SK-N-SH treated with all-trans-retinoic acid at 6 μM for 48 hours (cell line): ENCODE measurements at regions not wholly inside any gene's neighbourhood (a gene's known extent, or its start where the extent isn't known, plus 50 kb on each side); places are given as distances from the start of the nearest gene placed in this dataset.

Source experiments
- ARNTL ChIP-seq: fragments of 450-650 bp; formaldehyde crosslinking; IDR thresholded peaks from 2 replicates; pipeline ENCODE4 v1.5.0; 2020; ENCODE audit warnings: low read depth, mild to moderate bottlenecking, moderate library complexity, borderline replicate concordance
- CREB5 ChIP-seq: fragments of 250-450 bp; sonication (Bioruptor Pico); IDR thresholded peaks from 2 replicates; pipeline ENCODE4 v1.5.1; 2020; ENCODE audit warnings: low read depth, mild to moderate bottlenecking, moderate library complexity
- ESRRG ChIP-seq: fragments of 250-450 bp; sonication (Bioruptor Pico); IDR thresholded peaks from 2 replicates; pipeline ENCODE4 v1.6.1; 2021; ENCODE audit warnings: mild to moderate bottlenecking
- PATZ1 ChIP-seq: fragments of 250-450 bp; sonication (Bioruptor Pico); IDR thresholded peaks from 2 replicates; pipeline ENCODE4 v1.8.0; 2020; ENCODE audit warnings: mild to moderate bottlenecking, moderate library complexity, borderline replicate concordance
- PPARA ChIP-seq: fragments of 250-450 bp; sonication (Bioruptor Pico); IDR thresholded peaks from 2 replicates; pipeline ENCODE4 v1.5.0; 2020; ENCODE audit warnings: mild to moderate bottlenecking, borderline replicate concordance
- RARB ChIP-seq: fragments of 250-450 bp; sonication (Bioruptor Pico); IDR thresholded peaks from 2 replicates; pipeline ENCODE4 v1.8.0; 2021; ENCODE audit warnings: mild to moderate bottlenecking, moderate library complexity
- SNAI2 ChIP-seq: fragments of 250-450 bp; sonication (Bioruptor Pico); IDR thresholded peaks from 2 replicates; pipeline ENCODE4 v1.5.0; 2020; ENCODE audit warnings: mild to moderate bottlenecking, moderate library complexity
- ZNF70 ChIP-seq: fragments of 450-650 bp; formaldehyde crosslinking; IDR thresholded peaks from 2 replicates; pipeline ENCODE4 v1.5.0; 2020; ENCODE audit warnings: mild to moderate bottlenecking, moderate library complexity
- ZNF8 ChIP-seq: fragments of 450-650 bp; formaldehyde crosslinking; IDR thresholded peaks from 2 replicates; pipeline ENCODE4 v1.5.0; 2020; ENCODE audit warnings: mild to moderate bottlenecking, moderate library complexity

- TF ChIP-seq PPARA (CRISPR knock-in tag) = no peak
- no peak for TF ChIP-seq CREB5 (CRISPR knock-in tag)
- TF ChIP-seq ESRRG = no peak
- TF ChIP-seq ZNF70 (CRISPR knock-in tag) = no peak
- TF ChIP-seq RARB = no peak
- TF ChIP-seq PATZ1 (CRISPR knock-in tag) = no peak
- TF ChIP-seq SNAI2 = no peak
- TF ChIP-seq ARNTL (CRISPR knock-in tag) = no peak
- TF ChIP-seq ZNF8 (CRISPR knock-in tag) = no peak
Measured at GRCh38 chr4:153040677-153041076, 104.6 kb downstream of the FHDC1 start.
